ENCODE measurements at regions not wholly inside any gene's neighbourhood (a gene's known extent, or its start where the extent isn't known, plus 50 kb on each side); places are given as distances from the start of the nearest gene placed in this dataset.
"Not testable (repeated sequence)": the region's sequence is repeated elsewhere in the genome, so short reads cannot be mapped to it uniquely, and the experiment has no call there.

- no peak overlapping the region for H3K27ac ChIP-seq (ENCODE audit: low read depth in 1 of 2, low read length in 1 of 2)
- no peak overlapping the region for H3K9ac ChIP-seq (ENCODE audit: insufficient read depth in 1 of 2, low read length in 2 of 2)
- H3K36me3 ChIP-seq (ENCODE audit: control insufficient read depth in 4 of 4, insufficient read depth in 4 of 4, low read length in 4 of 4) = no peaks in the 10 kb centered on the region
- no peak for DNase-seq
- ATAC-seq (ENCODE audit: insufficient read depth, low FRiP score) = no peak
- no peaks in the 10 kb centered on the region for H3K27me3 ChIP-seq (ENCODE audit: control insufficient read depth in 3 of 3, insufficient read depth in 3 of 3, low read length in 2 of 3)
- H3K9me3 ChIP-seq (ENCODE audit: control insufficient read depth in 4 of 4, insufficient read depth in 3 of 4, low read length in 3 of 4) = no peaks in the 10 kb centered on the region
- 90 to 94% methylated on average over 2 of the region's 2 CpGs for WGBS, 2 donors
- TF ChIP-seq CTCF (IDR thresholded peaks at IDR 0.05; ENCODE audit: control extremely low read depth, extremely low read depth) = no peak
- H3K4me3 ChIP-seq = no peak overlapping the region
- no peaks in the 10 kb centered on the region for H3K4me1 ChIP-seq (ENCODE audit: control insufficient read depth in 5 of 5, insufficient read depth in 5 of 5, low read length in 5 of 5)
Observed at GRCh38 chr5:117551236-117551635, 976.6 kb upstream of the SEMA6A start.

- H3K27me3 ChIP-seq (ENCODE audit: control insufficient read depth in 3 of 3, insufficient read depth in 3 of 3, low read length in 2 of 3) = no peaks in the 10 kb centered on the region
Observed at GRCh38 chr5:117547192-117547591, 972.6 kb upstream of the SEMA6A start.

GRCh38 chr5:117539692-117540091, 965.1 kb upstream of the SEMA6A start:
- 88 to 92% methylated on average over 2 of the region's 2 CpGs for WGBS, 2 donors
- no peaks in the 10 kb centered on the region for H3K36me3 ChIP-seq (ENCODE audit: control insufficient read depth in 4 of 4, insufficient read depth in 4 of 4, low read length in 4 of 4)
- no peak overlapping the region for H3K9ac ChIP-seq (ENCODE audit: insufficient read depth in 1 of 2, low read length in 2 of 2)
- no peaks in the 10 kb centered on the region for H3K27me3 ChIP-seq (ENCODE audit: control insufficient read depth in 3 of 3, insufficient read depth in 3 of 3, low read length in 2 of 3)
- ATAC-seq (ENCODE audit: insufficient read depth, low FRiP score) (no peak), DNase-seq (no peak)
- H3K4me1 ChIP-seq (ENCODE audit: control insufficient read depth in 5 of 5, insufficient read depth in 5 of 5, low read length in 5 of 5) = no peaks in the 10 kb centered on the region
- H3K4me3 ChIP-seq = no peak overlapping the region
- TF ChIP-seq CTCF (IDR thresholded peaks at IDR 0.05; ENCODE audit: control extremely low read depth, extremely low read depth) = no peak
- no peak overlapping the region for H3K27ac ChIP-seq (ENCODE audit: low read depth in 1 of 2, low read length in 1 of 2)
- no peaks in the 10 kb centered on the region for H3K9me3 ChIP-seq (ENCODE audit: control insufficient read depth in 4 of 4, insufficient read depth in 3 of 4, low read length in 3 of 4)

More at GRCh38 chr5:117547192-117547591, 972.6 kb upstream of the SEMA6A start:
- H3K4me1 ChIP-seq (ENCODE audit: control insufficient read depth in 5 of 5, insufficient read depth in 5 of 5, low read length in 5 of 5) = no peaks in the 10 kb centered on the region
- no peaks in the 10 kb centered on the region for H3K36me3 ChIP-seq (ENCODE audit: control insufficient read depth in 4 of 4, insufficient read depth in 4 of 4, low read length in 4 of 4)
- ATAC-seq (ENCODE audit: insufficient read depth, low FRiP score) (no peak), DNase-seq (no peak)
- no peak overlapping the region for H3K4me3 ChIP-seq
- H3K27ac ChIP-seq (ENCODE audit: low read depth in 1 of 2, low read length in 1 of 2) = no peak overlapping the region
- no peak for TF ChIP-seq CTCF (IDR thresholded peaks at IDR 0.05; ENCODE audit: control extremely low read depth, extremely low read depth)
- 92 to 93% methylated on average over 1 of the region's 1 CpG for WGBS, 2 donors
- H3K9me3 ChIP-seq (ENCODE audit: control insufficient read depth in 4 of 4, insufficient read depth in 3 of 4, low read length in 3 of 4) = no peaks in the 10 kb centered on the region
- H3K9ac ChIP-seq (ENCODE audit: insufficient read depth in 1 of 2, low read length in 2 of 2) = no peak overlapping the region

- no peaks in the 10 kb centered on the region for H3K9me3 ChIP-seq (ENCODE audit: control insufficient read depth in 4 of 4, insufficient read depth in 3 of 4, low read length in 3 of 4)
- H3K4me1 ChIP-seq (ENCODE audit: control insufficient read depth in 5 of 5, insufficient read depth in 5 of 5, low read length in 5 of 5) = no peaks in the 10 kb centered on the region
- no peak for DNase-seq
- H3K27me3 ChIP-seq (ENCODE audit: control insufficient read depth in 3 of 3, insufficient read depth in 3 of 3, low read length in 2 of 3) = no peaks in the 10 kb centered on the region
- H3K4me3 ChIP-seq = no peak overlapping the region
- TF ChIP-seq CTCF (IDR thresholded peaks at IDR 0.05; ENCODE audit: control extremely low read depth, extremely low read depth) = no peak
- H3K27ac ChIP-seq (ENCODE audit: low read depth in 1 of 2, low read length in 1 of 2) = no peak overlapping the region
- WGBS, 2 donors = 93 to 96% methylated on average over 2 of the region's 2 CpGs
- no peaks in the 10 kb centered on the region for H3K36me3 ChIP-seq (ENCODE audit: control insufficient read depth in 4 of 4, insufficient read depth in 4 of 4, low read length in 4 of 4)
- no peak for ATAC-seq (ENCODE audit: insufficient read depth, low FRiP score)
- H3K9ac ChIP-seq (ENCODE audit: insufficient read depth in 1 of 2, low read length in 2 of 2) = no peak overlapping the region
Observed at GRCh38 chr5:117533792-117534191, 959.2 kb upstream of the SEMA6A start.

- not testable (repeated sequence) for ATAC-seq (ENCODE audit: insufficient read depth, low FRiP score)
Observed at GRCh38 chr5:117533051-117533670, 958.5 kb upstream of the SEMA6A start.

More at GRCh38 chr5:117533051-117533670, 958.5 kb upstream of the SEMA6A start:
- H3K27me3 ChIP-seq (ENCODE audit: control insufficient read depth in 3 of 3, insufficient read depth in 3 of 3, low read length in 2 of 3); H3K9ac ChIP-seq (ENCODE audit: insufficient read depth in 1 of 2, low read length in 2 of 2); H3K36me3 ChIP-seq (ENCODE audit: control insufficient read depth in 4 of 4, insufficient read depth in 4 of 4, low read length in 4 of 4); H3K27ac ChIP-seq (ENCODE audit: low read depth in 1 of 2, low read length in 1 of 2); H3K9me3 ChIP-seq (ENCODE audit: control insufficient read depth in 4 of 4, insufficient read depth in 3 of 4, low read length in 3 of 4); DNase-seq; H3K4me3 ChIP-seq; H3K4me1 ChIP-seq (ENCODE audit: control insufficient read depth in 5 of 5, insufficient read depth in 5 of 5, low read length in 5 of 5): not testable (repeated sequence)
- WGBS, 2 donors = 95 to 97% methylated on average over 30 of the region's 30 CpGs
